ENCODE measurements at regions not wholly inside any gene's neighbourhood (a gene's known extent, or its start where the extent isn't known, plus 50 kb on each side); places are given as distances from the start of the nearest gene placed in this dataset.

DNA sequence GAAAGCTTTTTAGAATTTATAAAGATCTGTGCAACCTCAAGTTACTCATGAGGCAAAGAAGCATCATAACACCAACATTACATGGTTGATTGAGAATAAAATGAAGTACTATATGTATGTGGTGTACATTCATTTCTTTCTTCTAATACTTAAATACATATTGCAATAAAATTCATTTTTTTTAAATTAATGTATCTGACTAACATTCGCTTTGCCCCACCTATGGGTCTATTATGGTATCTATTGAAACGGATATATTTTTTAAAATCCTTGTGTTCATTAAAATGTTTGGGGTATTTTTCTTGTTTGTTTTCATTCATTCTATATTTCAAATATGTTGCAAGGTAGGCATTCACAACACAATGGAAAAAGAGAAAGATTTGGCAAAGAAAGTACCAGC lies 237.5 kb downstream of the DSEL start:
- Histone ChIP-seq H3K36me3 (no peaks in the 10 kb centered on the region), H3K27me3 (no peaks in the 10 kb centered on the region), H3K27ac (no peak overlapping the region), H3K4me3 (no peak overlapping the region), H3K4me1 (no peaks in the 10 kb centered on the region), H3K9me3 (no peaks in the 10 kb centered on the region)
- no peak for TF ChIP-seq CTCF (IDR thresholded peaks at IDR 0.05)
- DNase-seq (ENCODE audit: low spot score): no peak

- Histone ChIP-seq H3K4me3 (no peak overlapping the region), H3K9me3 (peaks cover 0 to 5% of the 10 kb centered on the region in 2 donors), H3K27me3 (no peaks in the 10 kb centered on the region), H3K27ac (no peak overlapping the region), H3K4me1 (no peaks in the 10 kb centered on the region), H3K36me3 (no peaks in the 10 kb centered on the region)
- DNase-seq (ENCODE audit: low spot score): no peak
- TF ChIP-seq CTCF (IDR thresholded peaks at IDR 0.05): no peak
Observed at GRCh38 chr18:67276638-67277037, 239.9 kb downstream of the DSEL start.

- Histone ChIP-seq H3K9me3 (peaks cover 0 to 5% of the 10 kb centered on the region in 2 donors), H3K4me3 (no peak overlapping the region), H3K27me3 (no peaks in the 10 kb centered on the region), H3K36me3 (no peaks in the 10 kb centered on the region), H3K4me1 (no peaks in the 10 kb centered on the region), H3K27ac (no peak overlapping the region)
- TF ChIP-seq CTCF (IDR thresholded peaks at IDR 0.05): no peak
- no peak for DNase-seq (ENCODE audit: low spot score)
Observed at GRCh38 chr18:67273288-67273687, 243.2 kb downstream of the DSEL start.

DNA sequence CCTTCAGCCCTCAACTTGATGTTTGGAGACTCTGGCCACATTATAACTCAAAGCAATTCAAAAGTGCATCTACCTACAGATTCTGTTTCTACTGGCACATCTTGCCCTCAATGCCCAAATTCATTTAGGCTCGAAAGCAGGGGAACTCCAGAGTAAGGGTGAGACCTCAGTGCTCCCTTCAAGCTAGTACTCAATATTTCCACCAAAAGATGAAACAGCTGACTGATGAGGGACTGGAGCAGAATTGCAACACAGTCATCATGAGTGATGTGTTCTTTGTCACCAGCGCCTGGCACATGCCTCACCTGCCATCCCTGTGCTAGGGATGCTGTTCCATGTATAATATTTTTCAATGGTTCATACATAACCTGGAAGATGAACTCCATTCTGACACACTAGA lies 247.3 kb downstream of the DSEL start:
- TF ChIP-seq CTCF (IDR thresholded peaks at IDR 0.05): no peak
- no peaks in the 10 kb centered on the region for H3K36me3 ChIP-seq
- H3K4me1 ChIP-seq: peaks cover 0 to 16% of the 10 kb centered on the region in 2 donors
- H3K27ac ChIP-seq: no peak overlapping the region
- H3K27me3 ChIP-seq: no peaks in the 10 kb centered on the region
- peaks cover 0 to 5% of the 10 kb centered on the region in 2 donors for H3K9me3 ChIP-seq
- no peak overlapping the region for H3K4me3 ChIP-seq
- DNase-seq (ENCODE audit: low spot score): no peak

DNA sequence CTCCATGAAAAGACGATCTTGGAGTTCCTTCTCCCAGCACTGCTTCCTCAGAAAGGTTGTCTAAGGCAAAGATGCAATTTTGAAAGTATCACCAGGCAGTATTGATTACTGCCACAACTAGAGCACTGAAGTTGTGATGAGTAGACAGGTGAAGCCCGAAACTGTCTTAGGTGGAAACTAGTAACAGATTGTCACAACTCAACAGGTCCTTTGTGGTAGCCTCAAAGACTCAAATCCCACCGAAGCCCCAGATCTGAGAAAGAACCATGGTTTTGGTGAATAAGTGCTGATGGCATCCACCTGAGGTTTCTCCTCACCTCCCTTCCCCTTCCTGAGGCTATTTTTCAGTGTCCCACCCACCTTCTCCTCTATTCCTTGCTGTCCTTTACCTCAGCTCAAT lies 248.0 kb downstream of the DSEL start:
- Histone ChIP-seq H3K27ac (no peak overlapping the region), H3K9me3 (peaks cover 0 to 5% of the 10 kb centered on the region in 2 donors), H3K4me3 (no peak overlapping the region), H3K27me3 (no peaks in the 10 kb centered on the region), H3K36me3 (no peaks in the 10 kb centered on the region), H3K4me1 (peaks cover 0 to 16% of the 10 kb centered on the region in 2 donors)
- no peak for TF ChIP-seq CTCF (IDR thresholded peaks at IDR 0.05)
- no peak for DNase-seq (ENCODE audit: low spot score)

Measured in right atrium auricular region (tissue), 2 donors.